Ovary (tissue), 3 donors: ENCODE measurements at regions not wholly inside any gene's neighbourhood (a gene's known extent, or its start where the extent isn't known, plus 50 kb on each side); places are given as distances from the start of the nearest gene placed in this dataset.
"Not testable (repeated sequence)": the region's sequence is repeated elsewhere in the genome, so short reads cannot be mapped to it uniquely, and the experiment has no call there.

Experiments used
- CTCF ChIP-seq, 3 donors: fragments of 450-650 bp in 2 of 3; fragments of 200-600 bp in 1 of 3; IDR thresholded peaks; one replicate each; pipeline versions ENCODE4 v1.5.1 to v1.8.0; 2016 to 2022; ENCODE audit warnings: antibody characterized with exemption in 3 of 3, mild to moderate bottlenecking in 1 of 3
- EP300 ChIP-seq: sonication (generic); formaldehyde crosslinking; IDR thresholded peaks from one replicate; pipeline ENCODE4 v1.6.1; 2017; ENCODE audit warnings: antibody characterized with exemption
- donor health status: DM: no; HTN: no; CAD: no.

GRCh38 chr15:91453376-91453775 lies 353.3 kb downstream of the SV2B start:
- TF ChIP-seq CTCF (IDR thresholded peaks at IDR 0.05); EP300: not testable (repeated sequence)
